PC-3 (cell line): ENCODE measurements at regions not wholly inside any gene's neighbourhood (a gene's known extent, or its start where the extent isn't known, plus 50 kb on each side); places are given as distances from the start of the nearest gene placed in this dataset.

Experiments
- CTCF ChIP-seq: fragments of 300-600 bp; sonication (generic); conservative IDR thresholded peaks from 2 replicates; pipeline ENCODE4 v1.5.1; 2017; ENCODE audit warnings: antibody characterized with exemption, low read depth, mild to moderate bottlenecking, low read length
- EZH2phosphoT487 ChIP-seq: fragments of 300-600 bp; sonication (generic); IDR thresholded peaks from 2 replicates; pipeline ENCODE4 v1.6.1; 2018; ENCODE audit warnings: mild to moderate bottlenecking, antibody characterized with exemption, low read length, borderline replicate concordance

- no peak for TF ChIP-seq CTCF
- TF ChIP-seq EZH2phosphoT487 = no peak
Observed at GRCh38 chr10:121076776-121077715, 225.9 kb downstream of the WDR11 start.
